Breast epithelium (tissue), 3 donors: ENCODE measurements at regions not wholly inside any gene's neighbourhood (a gene's known extent, or its start where the extent isn't known, plus 50 kb on each side); places are given as distances from the start of the nearest gene placed in this dataset.

Experiments used
- POLR2A ChIP-seq: fragments of 450-650 bp; IDR thresholded peaks from one replicate; pipeline ENCODE4 v1.6.1; 2016; ENCODE audit warnings: antibody characterized with exemption, mild to moderate bottlenecking, moderate library complexity
- POLR2AphosphoS5 ChIP-seq, 3 donors: sonication (generic); formaldehyde crosslinking; IDR thresholded peaks; one replicate each; pipeline ENCODE4 v1.6.1; 2017; ENCODE audit warnings: antibody characterized with exemption in 3 of 3
- TF ChIP-seq, protein P1 (sequence below), 3 donors: fragments of 450-650 bp; IDR thresholded peaks; one replicate each; pipeline ENCODE4 v1.5.1; 2016 to 2017; ENCODE audit warnings: antibody characterized with exemption in 3 of 3, mild to moderate bottlenecking in 3 of 3, moderate library complexity in 3 of 3

DNA sequence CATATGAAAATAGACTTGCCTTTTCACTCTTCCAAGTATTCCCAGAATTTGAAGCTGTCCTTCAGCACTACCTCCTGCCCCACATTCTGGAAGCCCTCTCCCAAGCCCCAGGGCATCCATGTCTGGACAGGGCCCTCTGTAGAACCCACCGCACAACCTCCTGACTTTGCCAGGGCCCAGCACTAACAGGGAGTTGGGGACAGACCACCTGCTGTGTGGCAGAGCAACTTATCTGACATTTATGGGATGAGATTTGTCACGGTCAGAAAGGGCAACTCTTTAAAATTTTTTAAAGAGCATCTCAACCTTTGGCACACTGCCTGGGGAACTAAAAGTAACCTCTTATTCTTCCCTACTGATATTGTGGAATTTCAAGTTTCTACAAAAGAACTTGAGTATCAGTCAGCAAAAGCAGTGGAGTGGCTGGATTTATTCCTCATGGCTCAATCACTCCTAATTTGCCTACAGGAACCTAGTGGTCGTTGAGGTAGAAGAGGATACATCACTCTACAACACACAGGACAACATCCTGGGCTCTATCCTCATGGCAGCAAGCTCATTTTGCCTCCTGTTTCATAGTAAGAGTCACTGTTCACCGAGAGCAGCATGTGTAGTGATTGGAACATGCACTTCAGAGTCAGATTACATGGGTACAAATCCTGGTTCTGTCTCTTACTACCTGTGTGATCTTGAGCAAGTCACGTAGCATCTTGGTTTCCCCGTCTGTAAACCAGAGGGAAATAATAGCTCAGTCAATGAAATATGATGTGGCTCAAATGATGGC lies 285.3 kb downstream of the ENC1 start:
- TF ChIP-seq POLR2AphosphoS5 (IDR thresholded peaks at IDR 0.05) (no peak), POLR2A (no peak)
- TF ChIP-seq, protein P1, sequence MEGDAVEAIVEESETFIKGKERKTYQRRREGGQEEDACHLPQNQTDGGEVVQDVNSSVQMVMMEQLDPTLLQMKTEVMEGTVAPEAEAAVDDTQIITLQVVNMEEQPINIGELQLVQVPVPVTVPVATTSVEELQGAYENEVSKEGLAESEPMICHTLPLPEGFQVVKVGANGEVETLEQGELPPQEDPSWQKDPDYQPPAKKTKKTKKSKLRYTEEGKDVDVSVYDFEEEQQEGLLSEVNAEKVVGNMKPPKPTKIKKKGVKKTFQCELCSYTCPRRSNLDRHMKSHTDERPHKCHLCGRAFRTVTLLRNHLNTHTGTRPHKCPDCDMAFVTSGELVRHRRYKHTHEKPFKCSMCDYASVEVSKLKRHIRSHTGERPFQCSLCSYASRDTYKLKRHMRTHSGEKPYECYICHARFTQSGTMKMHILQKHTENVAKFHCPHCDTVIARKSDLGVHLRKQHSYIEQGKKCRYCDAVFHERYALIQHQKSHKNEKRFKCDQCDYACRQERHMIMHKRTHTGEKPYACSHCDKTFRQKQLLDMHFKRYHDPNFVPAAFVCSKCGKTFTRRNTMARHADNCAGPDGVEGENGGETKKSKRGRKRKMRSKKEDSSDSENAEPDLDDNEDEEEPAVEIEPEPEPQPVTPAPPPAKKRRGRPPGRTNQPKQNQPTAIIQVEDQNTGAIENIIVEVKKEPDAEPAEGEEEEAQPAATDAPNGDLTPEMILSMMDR (IDR thresholded peaks at IDR 0.05), result no peak
